ENCODE measurements at regions not wholly inside any gene's neighbourhood (a gene's known extent, or its start where the extent isn't known, plus 50 kb on each side); places are given as distances from the start of the nearest gene placed in this dataset.

DNA sequence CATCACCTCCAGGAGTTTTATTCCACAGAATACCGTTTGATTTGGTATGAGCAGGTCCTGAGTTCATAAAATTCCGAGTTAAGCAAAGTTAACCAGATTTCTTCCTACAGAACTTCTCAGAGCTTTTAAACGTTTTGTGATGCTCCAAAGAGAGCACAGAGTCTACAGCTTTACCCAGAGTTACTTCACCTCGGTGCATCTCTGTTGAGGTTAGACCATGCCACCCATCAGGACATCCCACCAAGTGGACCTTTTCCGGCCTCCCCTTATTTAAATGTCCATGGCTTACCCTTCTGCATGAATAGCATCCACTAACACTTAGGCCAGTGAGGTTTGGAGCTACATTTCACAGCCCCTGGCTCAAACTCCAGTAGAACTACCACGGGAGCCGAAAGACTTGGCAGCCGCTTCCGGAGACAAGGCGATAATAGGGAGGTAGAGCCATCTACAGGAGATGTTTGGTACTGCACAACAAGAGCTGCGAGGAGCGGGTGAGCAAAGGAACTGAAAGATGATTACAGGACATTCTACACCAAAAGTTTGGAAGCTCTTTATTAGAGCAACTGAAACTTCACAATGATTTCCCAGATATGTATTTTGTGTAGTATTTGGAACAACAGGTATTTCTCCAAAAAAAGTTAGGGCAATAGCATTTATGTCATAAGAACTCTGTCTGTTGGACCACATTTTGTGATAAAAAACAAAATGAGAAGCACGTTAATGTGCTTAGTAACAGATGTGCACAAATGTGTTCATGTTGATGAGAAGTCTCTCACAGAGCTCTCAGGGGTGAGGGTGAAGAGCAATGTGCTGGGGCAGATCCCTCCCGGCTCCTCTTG lies 174.7 kb downstream of the HERPUD2 start:
- Mint-ChIP-seq H3K36me3 (no peaks in the 10 kb centered on the region), H3K27me3 (peaks cover 3 to 20% of the 10 kb centered on the region in 2 donors), H3K27ac (no peak overlapping the region), H3K4me1 (no peaks in the 10 kb centered on the region), H3K4me3 (no peak overlapping the region), H3K9me3 (no peaks in the 10 kb centered on the region)
- Histone ChIP-seq H3K4me1 (ENCODE audit: insufficient read depth, low read length) (no peaks in the 10 kb centered on the region), H3K27ac (ENCODE audit: low read depth, low read length) (no peak overlapping the region), H3K27me3 (ENCODE audit: insufficient read depth, low read length, poor library complexity, severe bottlenecking) (no peaks in the 10 kb centered on the region), H3K4me3 (ENCODE audit: low read length) (no peak overlapping the region), H3K9me3 (ENCODE audit: low read length) (no peaks in the 10 kb centered on the region), H3K36me3 (ENCODE audit: insufficient read depth, low read length) (no peaks in the 10 kb centered on the region)
- POLR2A ChIA-PET = no interaction called here
- DNase-seq = peak; percentile 19 to 59 (median 25)
- CTCF ChIA-PET = interaction anchor here (0.9 to 2.2 kb wide), 6 partner anchors 9 to 799 kb away, joined by 3 to 17 read pairs (median 4); no protein-coding TSS in a partner anchor

DNA sequence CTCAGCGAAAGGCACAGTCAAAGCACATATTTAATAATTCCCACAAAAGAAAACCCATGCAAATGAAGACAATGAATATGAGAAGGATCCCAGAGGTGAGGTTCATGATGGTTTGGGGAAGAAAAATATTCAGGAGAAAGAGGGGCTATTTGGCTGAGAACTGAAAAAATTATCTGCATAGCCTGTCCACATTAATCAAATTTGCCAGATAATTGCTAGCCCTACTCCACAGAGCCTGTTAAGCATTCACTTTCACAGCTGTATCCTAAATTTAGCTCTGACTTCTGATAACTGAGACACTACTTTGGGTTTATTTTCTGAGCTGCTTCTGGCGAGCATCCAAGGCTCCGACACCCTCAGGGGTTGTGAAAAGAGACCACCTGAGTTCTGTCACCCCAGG lies 176.2 kb downstream of the HERPUD2 start:
- H3K27me3 Mint-ChIP-seq = peaks cover 3 to 15% of the 10 kb centered on the region in 2 donors
- no peaks in the 10 kb centered on the region for H3K36me3 Mint-ChIP-seq
- H3K4me3 Mint-ChIP-seq = no peak overlapping the region
- Histone ChIP-seq H3K4me3 (ENCODE audit: low read length) (no peak overlapping the region), H3K4me1 (ENCODE audit: insufficient read depth, low read length) (no peaks in the 10 kb centered on the region), H3K27ac (ENCODE audit: low read depth, low read length) (no peak overlapping the region), H3K9me3 (ENCODE audit: low read length) (no peaks in the 10 kb centered on the region), H3K36me3 (ENCODE audit: insufficient read depth, low read length) (no peaks in the 10 kb centered on the region), H3K27me3 (ENCODE audit: insufficient read depth, low read length, poor library complexity, severe bottlenecking) (no peaks in the 10 kb centered on the region)
- CTCF ChIA-PET = interaction anchor here (1.1 to 2.2 kb wide), 2 partner anchors 10 to 14 kb away, joined by 3 to 17 read pairs; no protein-coding TSS in a partner anchor
- POLR2A ChIA-PET = no interaction called here
- H3K27ac Mint-ChIP-seq = no peak overlapping the region
- no peaks in the 10 kb centered on the region for H3K9me3 Mint-ChIP-seq
- H3K4me1 Mint-ChIP-seq = no peaks in the 10 kb centered on the region
- DNase-seq = no peak

DNA sequence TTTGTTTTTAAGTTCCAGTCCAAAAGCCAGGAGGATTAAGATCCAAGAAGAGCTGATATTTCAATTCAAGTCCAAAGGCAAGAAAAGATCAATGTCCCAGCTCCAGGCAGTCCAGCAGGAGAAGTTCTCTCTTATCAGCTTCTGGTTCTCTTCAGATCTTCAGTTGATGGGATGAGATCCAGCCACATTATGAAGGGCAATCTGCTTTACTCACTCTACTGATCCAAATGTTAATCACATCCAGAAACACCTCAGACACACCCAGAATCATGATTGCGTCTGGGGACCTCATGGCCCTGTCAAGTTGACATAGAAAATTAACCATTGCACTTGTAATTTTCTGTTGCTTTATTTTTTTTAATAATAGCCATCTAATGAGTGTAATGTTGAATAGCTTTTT lies 178.4 kb downstream of the HERPUD2 start:
- no peaks in the 10 kb centered on the region for H3K27me3 ChIP-seq (ENCODE audit: insufficient read depth, low read length, poor library complexity, severe bottlenecking)
- H3K4me3 ChIP-seq (ENCODE audit: low read length) = no peak overlapping the region
- Mint-ChIP-seq H3K27me3 (peaks cover 7 to 13% of the 10 kb centered on the region in 2 donors), H3K4me1 (no peaks in the 10 kb centered on the region), H3K36me3 (no peaks in the 10 kb centered on the region), H3K27ac (no peak overlapping the region), H3K4me3 (no peak overlapping the region), H3K9me3 (no peaks in the 10 kb centered on the region)
- DNase-seq = no peak
- H3K36me3 ChIP-seq (ENCODE audit: insufficient read depth, low read length) = no peaks in the 10 kb centered on the region
- POLR2A ChIA-PET = no interaction called here
- CTCF ChIA-PET = no interaction called here
- H3K4me1 ChIP-seq (ENCODE audit: insufficient read depth, low read length) = no peaks in the 10 kb centered on the region
- no peak overlapping the region for H3K27ac ChIP-seq (ENCODE audit: low read depth, low read length)
- H3K9me3 ChIP-seq (ENCODE audit: low read length) = no peaks in the 10 kb centered on the region

DNA sequence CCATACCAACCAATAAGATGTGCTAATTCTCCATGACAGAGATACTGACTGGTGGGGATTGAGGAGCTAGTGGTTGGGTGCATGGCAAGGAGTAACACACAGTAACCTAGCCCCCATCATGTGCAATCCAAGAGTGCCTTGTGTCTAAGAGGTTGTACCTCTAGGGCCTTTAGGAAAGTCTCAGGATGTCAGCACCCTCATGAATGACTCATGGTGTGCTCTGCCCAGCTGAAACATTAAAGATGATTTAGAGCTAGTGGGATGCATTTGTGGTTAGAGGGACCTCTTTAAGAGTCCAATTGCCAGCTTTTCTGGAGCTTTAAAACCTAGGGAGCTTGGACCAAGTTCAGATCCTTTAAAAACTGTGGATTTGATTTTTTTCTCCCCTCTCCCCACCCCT lies 181.1 kb downstream of the HERPUD2 start:
- H3K9me3 Mint-ChIP-seq = no peaks in the 10 kb centered on the region
- H3K4me3 Mint-ChIP-seq = no peak overlapping the region
- H3K4me1 Mint-ChIP-seq = no peaks in the 10 kb centered on the region
- ChIA-PET CTCF (no interaction called here), POLR2A (no interaction called here)
- DNase-seq = no peak
- Histone ChIP-seq H3K9me3 (ENCODE audit: low read length) (no peaks in the 10 kb centered on the region), H3K36me3 (ENCODE audit: insufficient read depth, low read length) (no peaks in the 10 kb centered on the region), H3K27me3 (ENCODE audit: insufficient read depth, low read length, poor library complexity, severe bottlenecking) (no peaks in the 10 kb centered on the region), H3K4me1 (ENCODE audit: insufficient read depth, low read length) (no peaks in the 10 kb centered on the region), H3K27ac (ENCODE audit: low read depth, low read length) (no peak overlapping the region), H3K4me3 (ENCODE audit: low read length) (no peak overlapping the region)
- H3K27ac Mint-ChIP-seq = no peak overlapping the region
- peaks cover 7 to 22% of the 10 kb centered on the region in 2 donors for H3K27me3 Mint-ChIP-seq
- no peaks in the 10 kb centered on the region for H3K36me3 Mint-ChIP-seq

DNA sequence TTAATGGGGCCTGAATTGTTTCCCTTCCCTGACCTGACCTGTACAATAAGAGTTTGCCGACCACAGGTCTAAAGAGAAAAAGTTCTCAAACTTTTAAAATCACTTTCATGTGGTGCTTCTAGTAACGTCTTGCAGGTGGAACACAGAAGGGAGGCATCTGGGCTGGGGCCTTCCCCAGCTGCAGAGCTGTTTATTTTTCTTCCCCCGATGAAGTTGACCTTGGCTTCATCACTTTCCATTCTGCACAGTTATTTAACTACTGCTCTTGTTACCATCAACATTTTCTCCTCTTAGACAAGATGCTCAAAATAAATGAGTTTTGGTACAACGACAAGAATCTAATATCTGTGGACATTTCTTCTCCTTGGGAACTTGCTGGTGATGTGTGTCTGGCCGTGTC lies 181.7 kb downstream of the HERPUD2 start:
- ChIA-PET CTCF (no interaction called here), POLR2A (no interaction called here)
- H3K36me3 ChIP-seq (ENCODE audit: insufficient read depth, low read length) = no peaks in the 10 kb centered on the region
- no peaks in the 10 kb centered on the region for H3K4me1 ChIP-seq (ENCODE audit: insufficient read depth, low read length)
- no peaks in the 10 kb centered on the region for H3K36me3 Mint-ChIP-seq
- H3K9me3 Mint-ChIP-seq = no peaks in the 10 kb centered on the region
- H3K4me3 Mint-ChIP-seq = no peak overlapping the region
- no peaks in the 10 kb centered on the region for H3K27me3 ChIP-seq (ENCODE audit: insufficient read depth, low read length, poor library complexity, severe bottlenecking)
- H3K27ac ChIP-seq (ENCODE audit: low read depth, low read length) = no peak overlapping the region
- no peak overlapping the region for H3K4me3 ChIP-seq (ENCODE audit: low read length)
- peaks cover 5 to 24% of the 10 kb centered on the region in 2 donors for H3K27me3 Mint-ChIP-seq
- no peak overlapping the region for H3K27ac Mint-ChIP-seq
- no peak for DNase-seq
- no peaks in the 10 kb centered on the region for H3K9me3 ChIP-seq (ENCODE audit: low read length)
- H3K4me1 Mint-ChIP-seq = no peaks in the 10 kb centered on the region

DNA sequence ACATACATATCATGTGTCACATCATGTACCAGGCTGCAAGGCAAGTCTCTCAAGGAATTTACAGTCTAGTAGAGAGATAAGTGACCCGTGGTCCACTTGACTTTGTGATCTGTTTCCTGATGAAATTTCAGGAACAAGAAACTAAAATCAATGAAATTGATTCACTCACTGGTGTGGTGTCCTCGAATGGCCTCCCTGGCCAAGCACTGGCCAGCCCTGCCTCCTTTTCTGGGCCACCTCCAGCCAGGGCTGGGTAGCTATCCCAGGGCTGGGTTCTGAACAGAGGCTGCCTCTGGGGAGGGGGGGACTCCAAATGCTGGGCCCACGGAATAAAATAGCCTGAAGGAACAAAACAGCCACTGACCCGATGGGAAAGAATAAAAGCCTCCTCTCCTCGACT lies 182.2 kb downstream of the HERPUD2 start:
- CTCF ChIA-PET = no interaction called here
- Mint-ChIP-seq H3K4me3 (no peak overlapping the region), H3K27ac (no peak overlapping the region), H3K4me1 (no peaks in the 10 kb centered on the region), H3K36me3 (no peaks in the 10 kb centered on the region), H3K27me3 (peaks cover 4 to 24% of the 10 kb centered on the region in 2 donors), H3K9me3 (no peaks in the 10 kb centered on the region)
- Histone ChIP-seq H3K4me3 (ENCODE audit: low read length) (no peak overlapping the region), H3K4me1 (ENCODE audit: insufficient read depth, low read length) (no peaks in the 10 kb centered on the region), H3K36me3 (ENCODE audit: insufficient read depth, low read length) (no peaks in the 10 kb centered on the region), H3K9me3 (ENCODE audit: low read length) (no peaks in the 10 kb centered on the region), H3K27me3 (ENCODE audit: insufficient read depth, low read length, poor library complexity, severe bottlenecking) (no peaks in the 10 kb centered on the region), H3K27ac (ENCODE audit: low read depth, low read length) (no peak overlapping the region)
- no peak for DNase-seq
- POLR2A ChIA-PET = no interaction called here

DNA sequence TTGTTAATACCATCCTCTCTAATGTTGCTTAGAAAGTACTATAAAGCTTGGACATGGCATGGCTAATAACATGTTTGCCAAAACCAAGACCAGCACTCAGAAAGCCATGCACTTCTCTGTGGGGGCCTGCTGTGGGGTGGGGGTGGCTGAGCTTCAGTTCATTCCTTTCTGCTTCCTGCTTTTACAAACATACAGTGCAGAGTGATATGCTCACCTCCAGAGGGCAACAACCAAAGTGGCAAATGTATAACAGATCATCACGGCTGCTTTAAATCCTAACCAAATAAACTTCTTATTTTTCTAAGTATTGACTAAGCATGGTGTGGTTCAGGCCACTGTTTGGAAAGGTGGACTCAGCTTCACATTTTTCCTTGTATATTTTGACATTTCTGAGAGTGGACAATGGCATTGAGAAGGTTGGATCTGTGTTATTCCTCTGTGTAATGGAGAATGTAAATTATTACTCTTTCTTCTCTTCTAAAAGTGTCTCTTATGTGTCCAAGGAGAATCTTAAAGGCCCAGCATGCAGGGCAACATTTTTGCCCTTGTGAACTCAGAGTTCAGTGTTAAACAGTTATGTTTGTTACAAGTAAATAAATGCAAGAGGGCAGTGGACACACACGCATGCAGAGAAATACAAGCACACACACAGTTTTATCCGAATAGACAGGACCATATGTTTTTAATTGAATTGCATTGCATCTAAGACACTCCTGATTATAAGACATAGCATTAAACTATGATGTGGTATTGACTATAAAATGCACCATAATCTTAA lies 186.1 kb downstream of the HERPUD2 start:
- ChIA-PET POLR2A (no interaction called here), CTCF (no interaction called here)
- Histone ChIP-seq H3K36me3 (ENCODE audit: insufficient read depth, low read length) (no peaks in the 10 kb centered on the region), H3K27me3 (ENCODE audit: insufficient read depth, low read length, poor library complexity, severe bottlenecking) (no peaks in the 10 kb centered on the region), H3K9me3 (ENCODE audit: low read length) (no peaks in the 10 kb centered on the region), H3K27ac (ENCODE audit: low read depth, low read length) (no peak overlapping the region), H3K4me1 (ENCODE audit: insufficient read depth, low read length) (no peaks in the 10 kb centered on the region), H3K4me3 (ENCODE audit: low read length) (no peak overlapping the region)
- Mint-ChIP-seq H3K27me3 (peaks cover 4 to 22% of the 10 kb centered on the region in 2 donors), H3K9me3 (no peaks in the 10 kb centered on the region), H3K4me3 (no peak overlapping the region), H3K4me1 (no peaks in the 10 kb centered on the region), H3K27ac (no peak overlapping the region), H3K36me3 (no peaks in the 10 kb centered on the region)
- DNase-seq = no peak

DNA sequence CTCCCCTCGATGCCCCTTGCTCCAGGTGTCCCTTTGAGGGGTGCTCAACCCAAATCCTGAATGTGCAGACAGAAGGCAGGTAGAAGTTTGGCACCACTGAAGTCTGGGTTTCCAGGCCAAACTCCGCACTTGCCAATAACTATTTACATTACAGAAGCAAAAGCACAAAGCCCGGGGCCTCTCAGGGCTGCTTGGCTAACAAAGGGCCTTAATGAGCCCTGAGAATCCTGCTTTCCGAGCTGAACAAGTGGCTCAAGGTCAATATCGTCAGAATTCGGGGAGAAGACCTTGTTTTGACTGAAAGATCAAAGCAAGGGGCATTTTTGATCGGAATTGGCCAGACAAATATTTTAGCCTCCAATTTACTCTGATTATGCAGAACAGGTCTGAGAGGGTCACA lies 189.9 kb downstream of the HERPUD2 start:
- H3K4me3 Mint-ChIP-seq = no peak overlapping the region
- no peaks in the 10 kb centered on the region for H3K4me1 Mint-ChIP-seq
- H3K9me3 ChIP-seq (ENCODE audit: low read length) = no peaks in the 10 kb centered on the region
- no peak for DNase-seq
- H3K4me3 ChIP-seq (ENCODE audit: low read length) = no peak overlapping the region
- H3K27me3 ChIP-seq (ENCODE audit: insufficient read depth, low read length, poor library complexity, severe bottlenecking) = no peaks in the 10 kb centered on the region
- H3K9me3 Mint-ChIP-seq = no peaks in the 10 kb centered on the region
- no peaks in the 10 kb centered on the region for H3K36me3 Mint-ChIP-seq
- H3K27ac ChIP-seq (ENCODE audit: low read depth, low read length) = no peak overlapping the region
- peak overlapping the region in 1 of 8 donors; percentile 61 for H3K27ac Mint-ChIP-seq
- peaks cover 0 to 21% of the 10 kb centered on the region in 2 donors for H3K27me3 Mint-ChIP-seq
- H3K4me1 ChIP-seq (ENCODE audit: insufficient read depth, low read length) = no peaks in the 10 kb centered on the region
- no peaks in the 10 kb centered on the region for H3K36me3 ChIP-seq (ENCODE audit: insufficient read depth, low read length)
- CTCF ChIA-PET = no interaction called here
- POLR2A ChIA-PET = no interaction called here
